Activated CD8-positive, alpha-beta memory T cell treated with anti-CD3 and anti-CD28 coated beads, Interleukin-2, amount 50 U/mL, for 1 hour (primary cell): ENCODE measurements at regions not wholly inside any gene's neighbourhood (a gene's known extent, or its start where the extent isn't known, plus 50 kb on each side); places are given as distances from the start of the nearest gene placed in this dataset.

Experiments used
- DNase-seq: peaks from one replicate; pipeline ENCODE4 v3.0.0-alpha.2; 2020; ENCODE audit errors: extremely low read depth

DNA sequence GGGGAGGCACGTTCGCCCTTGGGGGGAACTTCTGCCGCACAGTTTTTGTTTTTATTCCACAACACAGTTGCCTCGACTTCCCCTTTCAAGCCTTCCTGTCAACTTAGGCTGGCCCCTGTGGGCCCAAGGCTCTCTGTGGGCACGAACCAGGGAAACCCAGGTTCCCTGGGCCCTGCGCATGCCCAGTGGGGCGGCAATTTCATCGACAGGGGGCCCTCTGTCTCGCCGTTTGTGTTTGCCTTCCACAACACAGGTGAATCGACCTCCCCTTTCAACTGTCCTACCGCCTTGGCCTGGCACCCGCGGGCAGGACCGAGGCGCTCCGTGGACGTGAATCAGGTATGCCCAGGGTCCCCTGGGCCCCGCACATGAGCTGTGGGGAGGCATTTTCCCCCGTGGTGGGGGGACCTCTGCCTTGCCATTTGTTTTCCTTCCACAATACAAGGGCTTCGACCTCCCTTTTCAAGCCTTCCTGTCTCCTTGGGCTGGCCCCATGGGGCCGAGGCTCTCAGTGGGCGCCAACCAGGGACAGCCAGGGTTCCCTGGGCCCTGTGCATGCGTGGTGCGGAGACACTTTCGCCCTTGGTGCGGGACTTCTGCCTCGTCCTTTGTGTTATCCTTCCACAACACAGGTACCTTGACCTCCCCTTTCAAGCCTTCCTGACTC is 354.0 kb downstream of the ALG10 start:
- no peak for DNase-seq

GRCh38 chr12:34377243-34378035 is 355.1 kb downstream of the ALG10 start:
- no peak for DNase-seq

GRCh38 chr12:34379142-34379541 is 356.8 kb downstream of the ALG10 start:
- no peak for DNase-seq

DNA sequence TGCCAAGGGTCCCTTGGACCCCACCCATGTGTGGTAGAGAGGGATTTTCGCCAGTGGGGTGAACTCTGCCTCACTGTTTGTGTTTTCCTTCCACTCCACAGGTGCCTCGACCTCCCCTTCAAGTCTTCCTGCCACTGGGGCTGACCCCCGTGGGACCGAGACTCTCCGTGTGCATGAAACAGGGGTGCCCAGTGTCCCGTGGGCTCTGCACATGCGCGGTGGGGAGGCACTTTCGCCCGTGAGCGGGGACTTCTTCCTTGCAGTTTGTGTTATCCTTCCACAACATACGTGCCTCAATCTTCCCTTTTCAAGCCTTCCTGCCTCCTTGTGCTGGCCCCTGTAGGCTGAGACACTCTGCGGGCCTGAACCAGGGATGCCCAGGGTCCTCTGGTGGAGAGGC is 362.4 kb downstream of the ALG10 start:
- no peak for DNase-seq

DNA sequence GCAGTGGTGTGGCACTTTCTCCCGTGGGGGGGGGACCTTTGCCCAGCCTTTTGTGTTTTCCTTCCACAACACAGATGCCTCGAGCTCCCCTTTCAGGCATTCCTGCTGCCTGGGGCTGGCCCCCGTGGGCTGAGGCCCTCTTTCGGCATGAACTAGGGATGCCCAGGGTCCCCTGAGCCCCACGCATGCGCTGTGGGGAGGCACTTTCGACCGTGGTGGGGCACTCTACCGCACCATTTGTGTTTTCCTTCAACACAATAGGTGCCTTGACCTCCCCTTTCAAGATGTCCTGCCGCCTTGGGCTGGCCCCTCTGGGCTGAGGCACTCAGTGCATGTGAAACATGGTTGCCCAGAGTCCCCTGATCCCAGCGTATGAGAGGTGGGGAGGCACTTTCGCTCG is 363.7 kb downstream of the ALG10 start:
- DNase-seq: no peak

- DNase-seq: no peak
These were observed 364.4 kb downstream of the ALG10 start for GRCh38 chr12:34386621-34387255.

- no peak for DNase-seq
These were observed 365.7 kb downstream of the ALG10 start for GRCh38 chr12:34387711-34388635.

- DNase-seq: no peak
These were observed 366.5 kb downstream of the ALG10 start for GRCh38 chr12:34388636-34389377.

DNA sequence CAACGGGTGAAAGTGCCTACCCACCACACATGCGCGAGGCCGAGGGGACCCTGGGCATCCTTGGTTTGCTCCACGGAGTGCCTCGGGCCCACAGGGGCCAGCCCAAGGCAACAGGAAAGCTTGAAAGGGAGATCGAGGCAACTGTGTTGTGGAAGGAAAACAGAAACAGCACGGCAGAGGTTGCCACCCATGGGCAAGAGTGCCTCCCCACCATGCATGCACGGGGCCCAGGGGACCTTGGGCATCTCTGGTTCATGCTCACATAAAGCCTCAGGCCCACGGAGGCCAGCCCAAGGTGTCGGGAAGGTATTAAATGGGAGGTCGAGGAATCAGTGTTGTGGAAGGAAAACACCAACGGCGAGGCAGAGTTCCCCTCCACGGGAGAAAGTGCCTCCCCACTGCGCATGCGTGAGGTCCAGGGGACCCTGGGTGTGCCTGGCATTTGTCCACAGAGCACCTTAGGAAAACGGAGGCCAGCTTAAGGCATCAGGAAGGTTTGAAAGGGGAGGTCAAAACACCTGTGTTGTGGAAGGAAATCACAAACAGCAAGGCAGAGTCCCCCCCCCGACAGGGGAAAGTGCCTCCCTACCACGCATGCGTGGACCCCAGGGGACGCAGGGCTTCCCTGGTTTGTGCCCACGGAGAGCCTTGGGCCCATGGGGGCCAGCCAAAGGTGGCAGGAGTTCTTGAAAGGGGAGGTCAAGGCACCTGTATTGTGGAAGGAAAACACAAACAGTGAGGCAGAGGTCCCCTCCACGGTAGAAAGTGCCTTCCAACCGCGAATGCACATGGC is 367.3 kb downstream of the ALG10 start:
- no peak for DNase-seq

DNA sequence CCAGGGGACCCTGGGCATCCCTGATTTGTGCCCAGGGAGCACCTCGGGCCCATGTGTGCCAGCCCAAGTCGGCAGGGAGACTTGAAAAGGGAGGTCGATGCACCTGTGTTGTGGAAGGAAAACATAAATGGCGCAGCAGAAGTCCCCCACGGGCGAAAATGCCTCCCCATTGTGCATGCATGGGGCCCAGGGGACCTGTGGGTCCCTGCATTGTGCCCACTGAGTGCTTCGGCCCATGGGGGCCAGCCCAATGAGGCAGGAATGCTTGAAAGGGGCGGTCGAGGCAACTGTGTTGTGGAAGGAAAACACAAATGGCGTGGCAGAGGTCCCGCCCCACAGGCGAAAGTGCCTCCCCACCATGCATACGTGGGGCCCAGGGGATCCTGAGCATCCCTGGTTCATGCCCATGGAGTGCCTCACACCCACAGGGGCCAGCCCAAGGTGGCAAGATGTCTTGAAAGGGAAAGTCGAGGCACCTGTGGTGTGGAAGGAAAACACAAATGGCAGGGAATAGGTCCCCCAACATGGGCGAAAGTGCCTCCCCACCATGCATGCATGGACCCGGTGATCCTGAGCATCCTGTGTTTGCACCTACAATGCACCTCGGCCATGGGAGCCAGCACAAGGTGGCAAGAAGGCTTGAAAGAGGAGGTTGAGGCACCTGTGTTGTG is 368.0 kb downstream of the ALG10 start:
- DNase-seq: no peak

DNA sequence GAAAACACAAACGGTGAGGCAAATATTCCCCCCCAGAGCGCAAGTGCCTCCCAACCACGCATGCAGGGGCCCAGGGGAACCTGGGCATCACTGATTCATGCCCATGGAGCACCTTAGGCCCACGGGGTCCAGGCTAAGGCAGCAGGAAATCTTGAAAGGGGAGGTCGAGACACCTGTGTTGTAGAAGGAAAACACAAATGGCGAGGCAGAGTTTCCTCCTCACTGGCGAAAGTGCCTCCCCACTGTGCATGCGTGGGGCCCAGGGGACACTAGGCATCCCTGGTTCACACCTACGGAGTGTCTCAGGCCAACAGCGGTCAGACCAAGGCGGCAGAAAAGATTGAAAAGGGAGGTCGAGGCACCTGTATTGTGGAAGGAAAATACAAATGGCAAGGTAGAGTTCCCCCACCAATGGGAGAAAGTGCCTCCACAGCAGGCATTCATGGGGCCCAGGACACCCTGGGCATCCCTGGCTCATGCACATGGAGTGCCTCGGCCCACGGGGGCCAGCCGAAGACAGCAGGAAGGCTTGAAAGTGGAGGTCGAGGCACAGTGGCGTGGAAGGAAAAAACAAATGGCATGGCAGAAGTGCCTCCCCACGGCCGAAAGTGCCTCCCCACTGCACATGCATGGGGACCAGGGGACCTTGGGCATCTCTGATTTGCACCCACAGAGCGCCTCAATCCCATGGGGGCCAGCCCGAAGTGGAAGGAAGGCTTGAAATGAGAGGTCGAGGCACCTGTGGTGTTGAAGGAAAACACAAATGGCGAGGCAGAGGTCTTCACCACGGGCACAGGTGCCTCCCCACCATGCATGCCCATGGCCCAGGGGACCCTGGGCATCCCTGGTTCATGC is 368.8 kb downstream of the ALG10 start:
- DNase-seq: no peak

GRCh38 chr12:34391771-34392581 is 369.7 kb downstream of the ALG10 start:
- DNase-seq: no peak

- DNase-seq: no peak
These were observed 370.4 kb downstream of the ALG10 start for GRCh38 chr12:34392741-34393085.

DNA sequence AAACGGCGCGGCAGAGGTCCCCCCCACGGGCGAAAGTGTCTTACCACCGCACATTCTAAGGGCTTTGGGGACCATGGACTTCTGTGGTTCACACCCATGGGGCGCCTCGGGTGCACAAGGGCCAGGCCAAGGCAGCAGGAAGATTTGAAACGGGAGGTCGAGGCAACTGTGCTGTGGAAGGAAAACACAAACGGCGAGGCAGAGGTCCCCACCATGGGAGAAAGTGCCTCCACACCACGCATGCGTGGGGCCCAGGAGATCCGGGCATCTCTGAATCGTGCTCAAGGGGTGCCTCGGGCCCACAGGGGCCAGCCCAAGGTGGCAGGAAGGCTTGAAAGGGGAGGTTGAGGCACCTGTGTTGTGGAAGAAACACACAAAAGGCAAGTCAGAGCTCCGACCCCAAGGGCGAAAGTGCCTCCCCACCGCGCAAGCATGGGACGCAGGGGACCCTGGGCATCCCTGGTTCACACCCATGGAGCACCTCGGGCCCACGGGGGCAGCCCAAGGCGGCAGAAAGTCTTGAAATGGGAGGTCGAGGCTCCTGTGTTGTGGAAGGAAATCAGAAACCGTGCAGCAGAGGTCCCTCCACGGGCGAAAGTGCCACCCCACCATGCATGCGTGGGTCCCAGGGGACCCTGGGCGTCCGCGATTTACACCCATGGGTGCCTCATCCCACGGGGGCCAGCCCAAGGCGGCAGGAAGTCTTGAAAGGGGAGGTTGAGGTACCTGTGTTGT is 371.0 kb downstream of the ALG10 start:
- no peak for DNase-seq

GRCh38 chr12:34393821-34394150 is 371.5 kb downstream of the ALG10 start:
- no peak for DNase-seq

DNA sequence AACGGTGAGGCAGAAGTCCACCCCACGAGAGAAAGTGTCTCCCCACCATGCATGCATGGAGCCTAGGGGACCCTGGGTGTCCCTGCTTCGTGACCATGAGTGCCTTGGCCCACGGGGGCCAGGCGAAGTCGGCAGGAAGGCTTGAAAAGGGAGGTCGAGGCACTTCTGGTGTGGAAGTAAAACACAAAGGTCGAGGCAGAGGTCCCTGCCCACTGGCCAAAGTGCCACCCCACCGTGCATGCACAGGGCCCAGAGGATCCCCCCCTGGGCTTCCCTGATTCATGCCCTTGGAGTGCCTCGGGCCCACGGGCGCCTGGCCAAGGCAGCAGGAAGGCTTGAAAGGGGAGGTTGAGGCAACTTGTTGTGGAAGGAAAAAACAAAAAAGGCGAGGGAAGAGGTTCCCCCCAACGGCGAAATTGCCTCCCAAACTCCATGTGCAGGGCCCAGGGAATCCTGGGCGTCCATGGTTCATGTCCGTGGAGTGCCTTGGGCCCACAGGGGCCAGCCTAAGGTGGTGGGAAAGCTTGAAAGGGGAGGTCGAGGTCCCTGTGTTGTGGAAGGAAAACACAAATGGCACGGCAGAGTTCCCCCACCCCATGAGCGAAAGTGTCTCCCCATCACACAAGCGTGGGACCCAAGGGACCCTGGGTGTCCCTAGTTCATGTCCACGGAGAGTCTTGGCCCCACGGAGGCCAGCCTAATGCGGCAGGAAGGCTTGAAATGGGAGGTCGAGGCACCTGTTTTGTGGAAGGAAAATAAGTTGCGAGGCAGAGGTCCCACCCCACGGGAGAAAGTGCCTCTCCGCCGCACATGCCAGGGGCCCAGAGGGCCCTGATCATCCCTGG is 372.1 kb downstream of the ALG10 start:
- no peak for DNase-seq
